BLaER1 treated with 17β-estradiol and CSF1 and Interleukin-3, amounts not matched to agents 10 nM and 100 nM (cell line): ENCODE measurements at regions not wholly inside any gene's neighbourhood (a gene's known extent, or its start where the extent isn't known, plus 50 kb on each side); places are given as distances from the start of the nearest gene placed in this dataset.

Experiments
- H3K27ac ChIP-seq, 11 experiments: shearing (Covaris generic); formaldehyde crosslinking; 2 replicates each; pipeline ENCODE4 v1.8.1; 2022
- H3K27me3 ChIP-seq, 11 experiments: shearing (Covaris generic); formaldehyde crosslinking; 2 replicates each; pipeline ENCODE4 v1.8.1; 2022
- H3K36me3 ChIP-seq, 11 experiments: shearing (Covaris generic); formaldehyde crosslinking; 2 replicates each; pipeline ENCODE4 v1.8.1; 2022
- H3K4me1 ChIP-seq, 10 experiments: shearing (Covaris generic); formaldehyde crosslinking; 2 replicates each; pipeline ENCODE4 v1.8.1; 2022
- H3K4me2 ChIP-seq, 11 experiments: shearing (Covaris generic); formaldehyde crosslinking; 2 replicates each; pipeline ENCODE4 v1.8.1; 2022
- H3K4me3 ChIP-seq, 10 experiments: shearing (Covaris generic); formaldehyde crosslinking; 2 replicates each; pipeline ENCODE4 v1.8.1; 2022
- H3K9ac ChIP-seq, 11 experiments: shearing (Covaris generic); formaldehyde crosslinking; 2 replicates each; pipeline ENCODE4 v1.8.1; 2022
- H3K9me3 ChIP-seq, 11 experiments: shearing (Covaris generic); formaldehyde crosslinking; replicated peaks in 1 of 11; 2 replicates each; pipeline ENCODE4 v1.8.1; 2022
- H4K20me1 ChIP-seq, 11 experiments: shearing (Covaris generic); formaldehyde crosslinking; 2 replicates each; pipeline ENCODE4 v1.8.1; 2022
- Cebpa-rat ChIP-seq, 11 experiments: shearing (Covaris generic); IDR thresholded peaks; 2 replicates each; pipeline ENCODE4 v1.8.1; 2022

DNA sequence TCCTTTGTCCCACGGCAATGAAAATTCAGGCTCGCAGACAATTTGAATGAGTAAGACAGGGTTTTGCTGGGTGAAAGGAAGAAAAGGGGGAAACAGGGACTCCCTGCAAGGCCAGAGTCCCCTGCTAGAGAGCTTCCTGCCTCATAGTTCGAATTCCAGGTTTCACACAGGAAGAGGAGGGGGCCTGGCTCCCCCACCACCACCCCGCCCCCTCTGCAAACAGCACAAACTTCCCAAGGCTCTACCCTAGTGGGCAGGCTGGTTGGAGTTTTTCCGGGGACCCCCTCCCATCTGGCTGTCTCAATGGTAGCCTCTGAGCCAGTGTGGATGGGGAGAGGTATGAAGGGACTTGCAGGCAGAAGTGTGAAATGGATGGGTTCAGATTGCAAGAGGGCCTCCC, 57.4 kb upstream of the NEBL start:
- peaks cover 0 to 2% (median 0%) of the 10 kb centered on the region in 10 experiments; a peak in 2 of 20 replicates for H3K4me1 ChIP-seq
- no peak overlapping the region for H3K4me3 ChIP-seq
- no peak overlapping the region for H3K4me2 ChIP-seq
- TF ChIP-seq Cebpa-rat (IDR thresholded peaks at IDR 0.05): no peak
- H4K20me1 ChIP-seq: no peaks in the 10 kb centered on the region
- H3K27ac ChIP-seq: no peak overlapping the region
- H3K27me3 ChIP-seq: no peaks in the 10 kb centered on the region
- H3K9me3 ChIP-seq: peaks cover 0 to 11% (median 6%) of the 10 kb centered on the region in 11 experiments; a peak in 12 of 22 replicates
- no peak overlapping the region for H3K9ac ChIP-seq
- no peaks in the 10 kb centered on the region for H3K36me3 ChIP-seq

DNA sequence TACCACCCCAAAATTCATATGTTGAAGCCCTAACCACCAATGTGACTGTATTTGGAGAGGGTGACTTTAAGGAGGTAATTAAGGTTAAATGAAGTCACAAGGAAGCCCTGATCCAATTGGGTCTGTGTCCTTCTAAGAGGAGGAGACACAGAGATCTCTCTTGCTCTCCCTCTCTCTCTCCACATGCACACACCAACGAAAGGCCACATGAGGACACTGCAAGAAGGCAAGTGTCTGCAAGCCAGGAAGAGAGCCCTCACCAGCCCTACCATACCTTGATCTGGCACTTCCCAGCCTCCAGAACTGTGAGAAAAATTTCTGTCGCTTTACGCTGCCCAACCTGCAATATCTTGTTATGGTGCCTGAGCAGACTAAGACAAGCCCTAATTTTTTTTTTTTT, 56.0 kb upstream of the NEBL start:
- no peak for TF ChIP-seq Cebpa-rat (IDR thresholded peaks at IDR 0.05)
- no peak overlapping the region for H3K4me2 ChIP-seq

DNA sequence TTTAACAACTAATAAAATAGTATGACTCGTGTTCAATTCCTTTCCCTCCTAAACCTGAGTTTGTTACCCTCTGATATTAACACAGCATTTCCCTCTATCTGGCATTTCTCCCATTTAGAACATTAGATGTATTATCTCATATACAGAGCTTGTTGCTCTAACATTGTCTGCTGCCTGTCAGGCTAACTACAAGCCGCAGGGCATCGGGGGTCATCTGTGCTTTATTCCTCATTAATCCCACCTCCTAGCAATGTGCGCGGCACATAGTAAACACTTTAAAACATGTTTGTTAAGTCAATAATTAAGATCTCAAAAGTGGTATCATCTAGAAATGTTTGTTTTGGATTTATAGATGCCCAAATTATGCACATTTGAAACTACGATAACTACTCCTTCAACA, 52.9 kb upstream of the NEBL start:
- Histone ChIP-seq H3K27ac (no peak overlapping the region), H3K27me3 (no peaks in the 10 kb centered on the region), H3K36me3 (no peaks in the 10 kb centered on the region), H3K4me2 (no peak overlapping the region; a peak in 1 of 22 replicates), H4K20me1 (no peaks in the 10 kb centered on the region), H3K4me1 (peaks cover 0 to 14% (median 4%) of the 10 kb centered on the region in 10 experiments; a peak in 10 of 20 replicates), H3K9me3 (peaks cover 0 to 11% (median 6%) of the 10 kb centered on the region in 11 experiments; a peak in 12 of 22 replicates), H3K4me3 (no peak overlapping the region), H3K9ac (no peak overlapping the region)
- no peak for TF ChIP-seq Cebpa-rat (IDR thresholded peaks at IDR 0.05)

More for the DNA sequence above, 56.0 kb upstream of the NEBL start:
- H3K4me3 ChIP-seq: no peak overlapping the region
- H3K27me3 ChIP-seq: no peaks in the 10 kb centered on the region
- no peak overlapping the region for H3K27ac ChIP-seq
- no peaks in the 10 kb centered on the region for H3K36me3 ChIP-seq
- no peaks in the 10 kb centered on the region for H4K20me1 ChIP-seq
- H3K4me1 ChIP-seq: peaks cover 0 to 14% (median 4%) of the 10 kb centered on the region in 10 experiments; a peak in 10 of 20 replicates
- no peak overlapping the region for H3K9ac ChIP-seq
- H3K9me3 ChIP-seq: peaks cover 0 to 11% (median 6%) of the 10 kb centered on the region in 11 experiments; a peak in 12 of 22 replicates

GRCh38 chr10:20948686-20949327, 51.7 kb upstream of the NEBL start:
- Histone ChIP-seq H3K36me3 (no peaks in the 10 kb centered on the region), H3K4me2 (peak overlapping the region in 5 of 11 experiments; percentile 24 to 67 (median 32); a peak in 9 of 22 replicates), H4K20me1 (no peaks in the 10 kb centered on the region), H3K9me3 (peaks cover 0 to under 1% (median 0%) of the 10 kb centered on the region in 11 experiments; a peak in 2 of 22 replicates), H3K27ac (no peak overlapping the region), H3K4me3 (no peak overlapping the region), H3K9ac (no peak overlapping the region), H3K4me1 (peaks cover 0 to 14% (median 4%) of the 10 kb centered on the region in 10 experiments; a peak in 10 of 20 replicates), H3K27me3 (no peaks in the 10 kb centered on the region)
- no peak for TF ChIP-seq Cebpa-rat (IDR thresholded peaks at IDR 0.05)
